Effector memory CD8-positive, alpha-beta T cell (primary cell): ENCODE measurements at regions not wholly inside any gene's neighbourhood (a gene's known extent, or its start where the extent isn't known, plus 50 kb on each side); places are given as distances from the start of the nearest gene placed in this dataset.
"Not testable (repeated sequence)": the region's sequence is repeated elsewhere in the genome, so short reads cannot be mapped to it uniquely, and the experiment has no call there.

Experiments
- ATAC-seq: fragments of 150-1000 bp; cut with Tn5 transposase; replicated peaks from 2 replicates; pipeline ENCODE4 v1.10.0; 2021; ENCODE audit warnings: mild to moderate bottlenecking, moderate library complexity
- DNase-seq, 3 experiments: peaks; one replicate each; pipeline ENCODE4 v3.0.0; 2021
- H3K27ac Mint-ChIP-seq, 2 donors: one replicate each; pipeline ENCODE4 v1.8.0; 2022; ENCODE audit warnings: mild to moderate bottlenecking in 2 of 2, mixed read lengths in 2 of 2, moderate library complexity in 2 of 2
- H3K27me3 Mint-ChIP-seq, 2 donors: one replicate each; pipeline ENCODE4 v1.8.0; 2022; ENCODE audit warnings: mixed read lengths in 2 of 2
- H3K36me3 Mint-ChIP-seq: one replicate; pipeline ENCODE4 v1.8.0; 2022; ENCODE audit warnings: mild to moderate bottlenecking, moderate library complexity, mixed read lengths; ENCODE audit not compliant: insufficient read depth
- H3K4me1 Mint-ChIP-seq, 2 donors: one replicate each; pipeline ENCODE4 v1.8.0; 2022; ENCODE audit warnings: low read depth in 2 of 2, mixed read lengths in 2 of 2
- H3K4me3 Mint-ChIP-seq, 2 donors: one replicate each; pipeline ENCODE4 v1.8.0; 2022; ENCODE audit warnings: mild to moderate bottlenecking in 2 of 2, mixed read lengths in 2 of 2, moderate library complexity in 2 of 2
- H3K9me3 Mint-ChIP-seq, 2 donors: one replicate each; pipeline ENCODE4 v1.8.0; 2022; ENCODE audit warnings: mixed read lengths in 2 of 2

DNA sequence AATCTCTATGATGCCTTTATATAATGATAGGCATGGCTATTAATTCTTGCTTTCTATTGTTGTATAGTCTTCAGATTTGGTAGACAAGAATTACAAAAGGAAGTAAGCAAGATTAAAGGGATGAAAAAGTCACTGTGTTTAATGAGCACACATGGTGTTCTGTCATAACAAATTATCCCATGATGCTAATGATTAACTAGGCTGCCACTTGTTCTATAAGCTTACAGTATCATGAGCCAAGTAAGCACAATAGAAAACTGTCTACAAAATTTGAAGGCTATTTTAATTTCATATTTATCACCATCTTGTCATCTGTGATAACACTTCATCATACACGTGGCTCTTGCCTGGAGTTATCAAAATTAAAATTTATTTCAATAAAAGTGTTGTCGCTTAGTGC is 466.7 kb downstream of the GASK1B start:
- peaks cover 0 to 4% of the 10 kb centered on the region in 2 donors for H3K9me3 Mint-ChIP-seq
- ATAC-seq, result no peak
- no peak for DNase-seq
- no peaks in the 10 kb centered on the region for H3K27me3 Mint-ChIP-seq
- no peaks in the 10 kb centered on the region for H3K36me3 Mint-ChIP-seq
- no peaks in the 10 kb centered on the region for H3K4me1 Mint-ChIP-seq
- H3K4me3 Mint-ChIP-seq, result no peak overlapping the region
- no peak overlapping the region for H3K27ac Mint-ChIP-seq

DNA sequence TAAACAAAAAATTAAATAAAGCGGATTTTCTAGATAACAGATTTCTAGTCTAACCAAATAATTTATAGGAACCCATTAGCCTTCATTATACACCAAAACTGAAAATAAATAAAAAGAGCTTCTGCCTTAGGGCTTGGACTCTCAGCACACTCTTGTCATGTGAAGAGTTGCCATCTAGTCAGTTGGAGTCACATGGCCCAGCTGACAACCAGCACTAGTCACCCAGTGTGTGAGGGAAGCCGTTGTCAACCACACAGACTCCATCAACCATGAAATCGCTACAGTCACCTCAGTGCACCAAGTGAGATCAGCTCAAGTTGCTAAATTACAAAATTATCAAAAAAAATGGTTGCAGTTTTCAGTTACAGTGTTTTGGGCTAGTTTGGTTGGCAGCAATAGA is 470.0 kb downstream of the GASK1B start:
- Mint-ChIP-seq H3K27me3 (no peaks in the 10 kb centered on the region), H3K4me3 (no peak overlapping the region), H3K9me3 (peaks cover 0 to 2% of the 10 kb centered on the region in 2 donors), H3K4me1 (no peaks in the 10 kb centered on the region), H3K36me3 (no peaks in the 10 kb centered on the region), H3K27ac (no peak overlapping the region)
- ATAC-seq (no peak), DNase-seq (no peak)

DNA sequence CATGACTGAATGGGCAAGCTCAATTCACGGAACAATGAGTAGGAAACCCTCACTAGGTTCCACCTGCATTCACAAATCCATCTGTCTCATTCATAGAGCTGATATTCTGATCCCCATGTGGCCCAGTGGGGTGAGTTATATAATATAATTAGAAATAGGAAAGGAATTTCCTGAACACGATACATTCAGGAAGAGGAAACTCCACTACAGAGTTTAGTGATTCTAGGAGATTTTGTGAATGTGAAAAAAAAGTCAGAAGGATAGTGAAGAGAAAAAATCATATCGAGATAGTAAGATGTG is 471.2 kb downstream of the GASK1B start:
- Mint-ChIP-seq H3K36me3 (no peaks in the 10 kb centered on the region), H3K27me3 (no peaks in the 10 kb centered on the region), H3K4me3 (no peak overlapping the region), H3K9me3 (peaks cover 0 to 2% of the 10 kb centered on the region in 2 donors), H3K4me1 (no peaks in the 10 kb centered on the region), H3K27ac (no peak overlapping the region)
- no peak for ATAC-seq
- no peak for DNase-seq

DNA sequence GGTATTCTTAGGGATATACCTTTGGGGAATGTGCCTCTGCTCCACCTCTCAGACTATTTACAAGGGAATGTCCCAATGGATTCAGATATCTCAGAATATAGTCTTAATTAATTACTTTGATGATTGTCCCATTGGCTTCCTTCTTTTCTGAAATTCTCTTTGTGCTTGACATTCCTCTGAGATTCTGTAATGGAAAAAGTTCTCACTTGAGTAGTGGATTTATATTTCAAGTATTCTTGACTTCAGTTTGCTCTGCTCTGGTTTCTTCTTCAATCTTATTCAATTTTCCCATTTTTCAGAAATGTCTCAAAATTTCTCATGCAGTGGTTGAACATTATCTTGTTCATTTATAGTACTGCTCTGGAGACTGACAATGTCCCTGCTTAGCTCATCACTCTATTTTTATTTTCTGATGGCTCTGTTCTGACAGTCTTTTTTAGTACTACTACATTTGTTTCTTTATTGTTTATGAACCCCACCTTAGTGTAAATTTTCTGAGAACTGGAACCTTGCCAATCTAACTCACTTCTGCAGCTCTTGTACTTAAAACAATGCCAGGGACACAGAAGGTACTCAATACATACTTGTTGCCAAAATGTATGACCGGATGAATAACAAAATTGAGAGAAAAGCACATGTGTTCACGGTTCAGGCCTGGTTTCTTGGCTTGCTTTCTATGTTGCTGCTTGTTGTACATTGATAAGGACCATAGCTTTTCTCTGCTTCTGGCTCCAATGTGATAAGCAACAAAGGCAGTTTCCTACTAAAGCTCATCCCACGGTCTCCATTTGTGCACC is 471.7 kb downstream of the GASK1B start:
- no peaks in the 10 kb centered on the region for H3K27me3 Mint-ChIP-seq
- H3K36me3 Mint-ChIP-seq, result no peaks in the 10 kb centered on the region
- no peaks in the 10 kb centered on the region for H3K4me1 Mint-ChIP-seq
- no peak overlapping the region for H3K4me3 Mint-ChIP-seq
- peaks cover 0 to 2% of the 10 kb centered on the region in 2 donors for H3K9me3 Mint-ChIP-seq
- H3K27ac Mint-ChIP-seq, result no peak overlapping the region
- ATAC-seq, result no peak
- DNase-seq, result no peak

DNA sequence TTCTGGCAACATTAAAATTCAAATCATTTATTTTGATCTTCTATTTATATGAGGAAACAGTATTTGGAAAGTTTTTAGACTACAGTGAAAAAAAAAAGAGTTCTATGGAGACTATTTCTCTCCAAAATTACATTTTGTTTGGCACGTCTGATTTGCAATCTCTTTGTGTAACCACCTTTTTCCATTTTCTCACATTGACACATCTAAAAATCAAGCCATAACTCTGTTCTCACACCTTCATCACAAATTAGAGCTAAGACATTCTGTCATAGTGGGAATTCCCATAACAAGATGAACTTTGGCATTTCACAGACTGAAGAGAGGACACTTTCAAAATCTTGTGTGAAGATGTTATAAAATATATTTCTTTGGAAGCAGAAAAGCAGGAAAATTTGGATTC is 468.9 kb downstream of the GRIA2 start:
- DNase-seq (no peak), ATAC-seq (no peak)
- Mint-ChIP-seq H3K36me3 (no peaks in the 10 kb centered on the region), H3K27me3 (no peaks in the 10 kb centered on the region), H3K9me3 (peaks cover 10 to 12% of the 10 kb centered on the region in 2 donors), H3K4me3 (no peak overlapping the region), H3K27ac (no peak overlapping the region), H3K4me1 (no peaks in the 10 kb centered on the region)

DNA sequence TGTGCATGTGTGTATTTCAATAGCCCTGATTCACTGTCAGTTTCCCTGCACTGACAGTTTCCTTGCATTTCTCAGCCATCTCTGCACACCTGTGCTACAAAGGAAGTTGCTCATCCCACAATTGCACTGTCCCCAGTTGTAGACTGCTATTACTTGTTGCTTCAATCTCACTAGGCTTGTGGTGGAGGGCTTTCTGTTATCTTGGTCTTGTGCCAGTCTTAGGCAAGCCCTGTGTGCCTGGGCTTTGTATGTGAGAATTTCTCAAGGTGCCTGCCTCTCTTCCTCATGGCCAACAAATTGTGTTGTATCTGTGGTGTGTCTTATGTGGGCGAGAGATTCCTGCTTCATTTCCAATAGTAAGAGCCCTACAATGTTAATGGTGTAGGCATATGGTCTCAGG is 467.4 kb downstream of the GRIA2 start:
- Mint-ChIP-seq H3K27ac (no peak overlapping the region), H3K27me3 (no peaks in the 10 kb centered on the region), H3K36me3 (no peaks in the 10 kb centered on the region), H3K4me3 (no peak overlapping the region), H3K4me1 (no peaks in the 10 kb centered on the region), H3K9me3 (peaks cover 12 to 13% of the 10 kb centered on the region in 2 donors)
- DNase-seq (no peak), ATAC-seq (no peak)

DNA sequence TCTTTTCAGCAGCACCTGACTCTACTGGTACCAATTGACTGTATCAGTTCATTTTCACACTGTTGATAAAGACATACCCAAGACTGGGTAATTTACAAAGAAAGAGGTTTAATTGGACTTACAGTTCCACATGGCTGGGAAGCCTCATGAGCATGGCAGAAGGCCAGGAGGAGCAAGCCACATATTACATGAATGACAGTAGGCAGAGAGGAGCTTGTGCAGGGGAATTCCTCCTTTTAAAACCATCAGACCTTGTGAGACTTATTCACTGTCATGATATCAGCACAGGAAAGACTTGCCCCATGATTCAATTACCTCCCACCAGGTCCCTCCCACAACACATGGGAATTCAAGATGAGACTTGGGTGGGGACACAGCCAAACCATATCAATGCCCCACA is 458.8 kb downstream of the GRIA2 start:
- H3K9me3 Mint-ChIP-seq, result peaks cover 9 to 13% of the 10 kb centered on the region in 2 donors
- H3K4me1 Mint-ChIP-seq, ATAC-seq, DNase-seq, H3K4me3 Mint-ChIP-seq, H3K27ac Mint-ChIP-seq, H3K36me3 Mint-ChIP-seq, H3K27me3 Mint-ChIP-seq: not testable (repeated sequence)

DNA sequence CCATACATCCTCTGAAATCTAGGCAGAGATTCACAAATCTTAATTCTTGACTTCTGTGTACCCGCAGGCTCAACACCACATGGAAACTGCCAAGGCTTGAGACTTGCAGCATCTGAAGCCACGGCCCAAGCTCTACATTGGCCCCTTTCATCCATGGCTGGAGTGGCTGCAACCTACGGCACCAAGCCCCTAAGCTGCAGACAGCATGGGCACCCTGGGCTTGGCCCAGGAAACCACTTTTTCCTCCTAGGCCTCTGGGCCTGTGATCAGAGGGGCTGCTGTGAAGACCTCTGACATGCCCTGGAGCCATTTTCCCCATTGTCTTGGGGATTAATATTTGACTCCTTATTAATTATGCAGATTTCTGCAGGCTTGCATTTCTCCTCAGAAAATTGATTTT is 457.9 kb downstream of the GRIA2 start:
- H3K36me3 Mint-ChIP-seq, result no peaks in the 10 kb centered on the region
- H3K4me1 Mint-ChIP-seq, result no peaks in the 10 kb centered on the region
- no peak overlapping the region for H3K4me3 Mint-ChIP-seq
- DNase-seq (no peak), ATAC-seq (no peak)
- no peaks in the 10 kb centered on the region for H3K27me3 Mint-ChIP-seq
- H3K9me3 Mint-ChIP-seq, result peaks cover 9 to 11% of the 10 kb centered on the region in 2 donors
- no peak overlapping the region for H3K27ac Mint-ChIP-seq

DNA sequence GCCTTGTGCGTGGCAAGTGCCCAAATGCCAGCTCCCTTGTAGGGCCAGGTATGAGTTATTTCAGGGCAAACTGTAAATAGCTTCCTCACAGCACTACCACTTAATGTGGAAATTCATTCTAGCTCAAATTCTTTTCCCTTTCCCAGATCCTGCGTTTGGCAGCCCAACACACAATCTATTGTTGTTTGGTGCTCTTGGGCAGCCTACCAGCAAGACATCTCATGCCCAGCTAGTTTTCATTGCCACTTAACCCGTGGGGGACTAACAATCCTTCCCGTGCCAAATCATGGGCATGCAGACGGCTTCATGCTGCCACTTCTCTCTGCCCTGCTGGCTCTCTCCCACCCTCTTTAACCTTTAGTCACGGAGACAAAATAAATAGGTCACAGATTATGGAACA is 454.2 kb downstream of the GRIA2 start:
- ATAC-seq (no peak), DNase-seq (no peak)
- Mint-ChIP-seq H3K4me1 (no peaks in the 10 kb centered on the region), H3K36me3 (peaks cover 3% of the 10 kb centered on the region), H3K9me3 (peaks cover 9 to 12% of the 10 kb centered on the region in 2 donors), H3K4me3 (no peak overlapping the region), H3K27me3 (no peaks in the 10 kb centered on the region), H3K27ac (no peak overlapping the region)

DNA sequence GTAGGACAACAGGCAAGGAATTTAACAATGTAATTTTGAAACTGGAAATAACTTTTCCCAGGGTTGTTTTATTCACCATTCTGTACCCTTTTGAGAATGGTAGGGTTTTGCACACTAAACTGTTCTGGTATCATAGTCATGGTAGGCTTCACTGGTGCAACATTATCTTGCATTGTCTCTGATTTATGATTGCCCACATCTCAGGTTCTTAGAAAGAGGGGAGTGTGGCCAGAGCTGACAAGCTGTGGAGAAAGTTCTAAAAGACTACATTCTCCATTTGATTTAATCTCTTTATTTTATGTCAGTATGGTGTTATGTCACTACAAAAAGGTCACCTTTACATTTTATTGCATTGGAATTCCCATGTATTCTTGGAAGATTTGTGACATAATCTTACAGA is 447.3 kb downstream of the GRIA2 start:
- no peak overlapping the region for H3K27ac Mint-ChIP-seq
- H3K36me3 Mint-ChIP-seq, result peaks cover 3% of the 10 kb centered on the region
- H3K9me3 Mint-ChIP-seq, result peaks cover 6 to 13% of the 10 kb centered on the region in 2 donors
- H3K4me3 Mint-ChIP-seq, result no peak overlapping the region
- no peak for ATAC-seq
- DNase-seq, result no peak
- H3K27me3 Mint-ChIP-seq, result no peaks in the 10 kb centered on the region
- H3K4me1 Mint-ChIP-seq, result no peaks in the 10 kb centered on the region

DNA sequence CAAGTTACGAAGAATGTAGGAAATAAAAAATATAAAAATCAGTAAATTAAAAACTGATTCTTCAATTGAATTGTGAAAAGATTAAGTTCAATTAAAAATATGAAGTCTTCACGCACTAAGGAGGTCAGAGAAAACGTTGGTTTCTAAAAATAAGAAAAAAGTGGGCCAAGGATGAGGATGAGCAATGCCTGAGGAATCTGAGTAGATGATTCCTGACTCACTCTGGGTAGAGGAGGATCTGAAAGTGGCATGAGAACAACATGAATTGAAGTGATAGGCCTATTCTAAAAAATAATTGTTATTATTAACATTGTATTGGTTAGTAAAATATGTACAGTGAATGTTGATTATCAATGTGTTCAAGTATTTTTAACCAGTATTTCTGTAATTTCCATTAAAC is 444.2 kb downstream of the GRIA2 start:
- peaks cover 5 to 13% of the 10 kb centered on the region in 2 donors for H3K9me3 Mint-ChIP-seq
- no peak for DNase-seq
- H3K4me1 Mint-ChIP-seq, result no peaks in the 10 kb centered on the region
- H3K4me3 Mint-ChIP-seq, result no peak overlapping the region
- H3K36me3 Mint-ChIP-seq, result no peaks in the 10 kb centered on the region
- ATAC-seq, result no peak
- H3K27ac Mint-ChIP-seq, result no peak overlapping the region
- no peaks in the 10 kb centered on the region for H3K27me3 Mint-ChIP-seq

DNA sequence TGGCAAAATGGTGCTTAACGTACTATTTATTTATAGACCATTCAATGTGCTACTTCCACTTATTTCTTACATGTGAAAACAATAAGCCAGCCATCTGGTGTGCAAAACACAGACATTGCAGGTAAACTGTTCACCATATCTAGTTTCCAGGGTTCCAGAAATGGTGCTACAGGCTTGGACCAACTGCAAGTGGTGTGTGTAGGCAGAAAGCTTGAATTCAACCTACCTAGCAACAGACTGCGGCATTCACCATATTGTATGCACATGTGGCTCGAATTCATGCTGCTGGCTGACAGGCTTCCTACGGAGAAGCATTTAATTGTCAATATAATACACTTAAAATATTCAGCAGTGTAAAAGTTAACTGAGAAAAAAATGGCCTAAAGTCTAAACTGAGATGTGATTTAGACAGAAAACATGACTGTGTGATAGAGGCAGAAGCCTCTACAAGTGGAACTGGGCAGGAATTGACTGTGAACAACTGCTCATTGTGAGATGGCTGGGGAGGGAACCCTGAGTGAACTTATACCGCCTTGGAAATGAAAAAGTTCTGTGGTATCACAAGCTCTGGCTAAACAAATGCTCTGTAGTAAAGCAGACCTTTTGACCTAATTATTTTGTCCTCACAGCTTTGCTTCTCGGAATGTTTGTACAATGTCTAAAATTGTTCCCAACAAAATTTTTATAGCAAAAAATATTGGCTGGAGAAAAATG is 434.7 kb downstream of the GRIA2 start:
- Mint-ChIP-seq H3K9me3 (peaks cover 0 to 2% of the 10 kb centered on the region in 2 donors), H3K4me3 (no peak overlapping the region), H3K27me3 (no peaks in the 10 kb centered on the region), H3K27ac (no peak overlapping the region), H3K36me3 (no peaks in the 10 kb centered on the region), H3K4me1 (no peaks in the 10 kb centered on the region)
- ATAC-seq (no peak), DNase-seq (no peak)

DNA sequence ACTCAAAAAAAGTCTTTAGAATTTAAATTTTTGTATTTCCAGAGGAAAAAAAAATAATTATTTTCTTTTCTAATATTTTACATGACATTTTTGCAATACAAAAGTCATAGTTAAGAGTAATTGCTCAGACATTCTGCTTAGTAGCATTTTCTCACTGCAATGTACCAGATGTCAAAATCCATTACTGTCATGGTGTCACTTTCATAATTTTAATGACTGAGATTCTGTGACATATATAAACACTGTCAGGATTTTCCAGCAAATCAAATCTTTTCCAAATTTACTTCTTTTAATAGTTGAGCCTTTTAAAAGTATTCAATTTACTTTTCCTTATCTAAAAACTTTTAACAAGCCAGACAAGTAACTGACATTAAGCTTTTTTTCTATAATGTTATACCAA is 422.7 kb downstream of the GRIA2 start:
- no peak overlapping the region for H3K27ac Mint-ChIP-seq
- ATAC-seq, result no peak
- H3K9me3 Mint-ChIP-seq, result peaks cover 5% of the 10 kb centered on the region in 2 donors
- DNase-seq, result no peak
- no peak overlapping the region for H3K4me3 Mint-ChIP-seq
- no peaks in the 10 kb centered on the region for H3K36me3 Mint-ChIP-seq
- no peaks in the 10 kb centered on the region for H3K4me1 Mint-ChIP-seq
- no peaks in the 10 kb centered on the region for H3K27me3 Mint-ChIP-seq

DNA sequence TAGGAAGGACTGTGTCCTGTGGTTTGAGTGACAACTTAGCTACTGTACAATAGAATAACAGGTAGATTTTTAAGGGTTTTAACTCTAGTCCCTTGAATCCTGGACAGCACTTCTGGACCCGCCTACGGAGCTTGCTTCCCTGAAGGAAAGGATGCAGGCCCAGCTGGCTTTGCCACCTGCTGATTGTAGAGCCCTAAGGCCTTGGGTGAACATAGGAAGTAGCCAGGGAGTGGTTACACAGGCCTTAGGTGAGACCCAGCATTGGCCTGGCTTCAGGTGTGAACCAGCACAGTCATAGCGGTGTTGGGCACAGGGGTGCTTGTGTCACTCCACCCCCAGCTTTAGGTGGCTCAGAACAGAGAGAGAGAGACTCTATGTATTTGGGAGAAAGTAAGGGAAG is 413.5 kb downstream of the GRIA2 start:
- Mint-ChIP-seq H3K4me3 (no peak overlapping the region), H3K27me3 (no peaks in the 10 kb centered on the region), H3K27ac (no peak overlapping the region), H3K9me3 (peaks cover 8 to 10% of the 10 kb centered on the region in 2 donors), H3K36me3 (no peaks in the 10 kb centered on the region), H3K4me1 (no peaks in the 10 kb centered on the region)
- no peak for ATAC-seq
- DNase-seq, result no peak
